SK-N-SH (cell line): ENCODE measurements at regions not wholly inside any gene's neighbourhood (a gene's known extent, or its start where the extent isn't known, plus 50 kb on each side); places are given as distances from the start of the nearest gene placed in this dataset.

Source experiments
- CTCF ChIA-PET: fragments of 300-600, 350-600 bp; formaldehyde crosslinking; extraction: SDS; loops from one replicate; lab custom pipeline; 2021; lab: Yijun Ruan, JAX
- POLR2A ChIA-PET: fragments of 350-600 bp; sonication (Branson Sonifier 250); formaldehyde crosslinking; extraction: SDS; loops from one replicate; lab custom pipeline; 2020; ENCODE audit warnings: antibody characterized with exemption, inconsistent platforms; lab: Yijun Ruan, JAX
- DNase-seq: peaks from one replicate; pipeline ENCODE4 v3.0.0; 2012
- H2AFZ ChIP-seq: fragments of 200-600 bp; sonication (generic); 2 replicates; pipeline ENCODE4 v1.8.1; 2016; ENCODE audit warnings: antibody characterized with exemption, mild to moderate bottlenecking, low read depth
- H3F3A ChIP-seq: fragments of 200-600 bp; sonication (generic); replicated peaks from 2 replicates; pipeline ENCODE3; 2016; ENCODE audit warnings: antibody characterized with exemption, mild to moderate bottlenecking; ENCODE audit not compliant: insufficient read depth
- H3K27ac ChIP-seq, 2 experiments: fragments of 200-500 bp in 1 of 2; fragments of 200-600 bp in 1 of 2; sonication (Bioruptor generic) in 1 of 2; sonication (generic), shearing (Covaris generic) in 1 of 2; 2 replicates each; pipeline versions ENCODE4 v1.5.1 to v1.6.1; 2014 to 2016; ENCODE audit warnings: low read depth in 2 of 2, inconsistent platforms in 1 of 2, low read length in 1 of 2, mild to moderate bottlenecking in 1 of 2, mixed read lengths in 1 of 2
- H3K27me3 ChIP-seq: fragments of 200-600 bp; sonication (generic), shearing (Covaris generic); 2 replicates; pipeline ENCODE4 v1.6.1; 2016; ENCODE audit warnings: mixed run types; ENCODE audit not compliant: insufficient read depth
- H3K36me3 ChIP-seq, 2 experiments: fragments of 200-500 bp in 1 of 2; fragments of 200-600 bp in 1 of 2; sonication (Bioruptor generic) in 1 of 2; sonication (generic) in 1 of 2; replicated peaks in 1 of 2; 2 replicates each; pipeline versions ENCODE3 to v1.5.1; 2014 to 2016; ENCODE audit warnings: low read length in 1 of 2, mild to moderate bottlenecking in 1 of 2; ENCODE audit not compliant: insufficient read depth in 2 of 2, control insufficient read depth in 1 of 2
- H3K4me1 ChIP-seq, 2 experiments: fragments of 200-500 bp in 1 of 2; fragments of 200-600 bp in 1 of 2; sonication (Bioruptor generic) in 1 of 2; sonication (generic), shearing (Covaris generic) in 1 of 2; 2 replicates each; pipeline versions ENCODE4 v1.5.1 to v1.6.1; 2014 to 2016; ENCODE audit warnings: low read depth in 1 of 2, low read length in 1 of 2, mixed run types in 1 of 2; ENCODE audit not compliant: insufficient read depth in 2 of 2, control insufficient read depth in 1 of 2
- H3K4me2 ChIP-seq: fragments of 200-600 bp; sonication (generic), shearing (Covaris generic); 2 replicates; pipeline ENCODE4 v1.6.1; 2017; ENCODE audit warnings: mixed run types
- H3K4me3 ChIP-seq, 2 experiments: fragments of 200-500 bp in 1 of 2; fragments of 200-600 bp in 1 of 2; sonication (Bioruptor generic) in 1 of 2; sonication (generic), shearing (Covaris generic) in 1 of 2; 2 replicates each; pipeline versions ENCODE4 v1.5.1 to v1.8.1; 2014 to 2016; ENCODE audit warnings: low read depth in 2 of 2, inconsistent platforms in 1 of 2, low read length in 1 of 2, mild to moderate bottlenecking in 1 of 2, mixed read lengths in 1 of 2, moderate library complexity in 1 of 2
- H3K79me2 ChIP-seq: fragments of 200-600 bp; sonication (generic); 2 replicates; pipeline ENCODE4 v1.8.1; 2017; ENCODE audit warnings: mild to moderate bottlenecking; ENCODE audit not compliant: insufficient read depth
- H3K9ac ChIP-seq: fragments of 200-600 bp; sonication (generic); 2 replicates; pipeline ENCODE4 v1.6.1; 2017; ENCODE audit warnings: mixed run types
- H3K9me2 ChIP-seq: fragments of 200-600 bp; sonication (generic); 2 replicates; pipeline ENCODE4 v1.6.1; 2017; ENCODE audit warnings: mixed run types
- H3K9me3 ChIP-seq: fragments of 200-600 bp; sonication (generic); 2 replicates; pipeline ENCODE4 v1.6.1; 2017; ENCODE audit warnings: mixed run types, mild to moderate bottlenecking, moderate library complexity
- H4K20me1 ChIP-seq: fragments of 200-600 bp; sonication (generic); 2 replicates; pipeline ENCODE4 v1.6.1; 2017; ENCODE audit warnings: mild to moderate bottlenecking, mixed run types; ENCODE audit not compliant: insufficient read depth
- ELF1 ChIP-seq: IDR thresholded peaks from 2 replicates; pipeline ENCODE4 v1.4.0; 2012
- EP300 ChIP-seq, 2 experiments: IDR thresholded peaks; 2 replicates each; pipeline versions ENCODE4 v1.4.0 to v1.6.1; 2012; ENCODE audit warnings: borderline replicate concordance in 1 of 2, low read depth in 1 of 2, low read length in 1 of 2
- NFIC ChIP-seq: IDR thresholded peaks from 2 replicates; pipeline ENCODE4 v1.4.0; 2012; ENCODE audit warnings: borderline replicate concordance
- RCOR1 ChIP-seq: fragments of 150-350 bp; IDR thresholded peaks from 2 replicates; pipeline ENCODE4 v1.6.1; 2017; ENCODE audit warnings: antibody characterized with exemption, low read length
- RXRA ChIP-seq: IDR thresholded peaks from 2 replicates; pipeline ENCODE4 v1.4.0; 2012; ENCODE audit warnings: low read depth, mild to moderate bottlenecking, borderline replicate concordance
- SIN3A ChIP-seq: IDR thresholded peaks from 2 replicates; pipeline ENCODE4 v1.6.1; 2012; ENCODE audit warnings: low read depth, mild to moderate bottlenecking, low read length, moderate library complexity, borderline replicate concordance
- SMC3 ChIP-seq: IDR thresholded peaks from 2 replicates; pipeline ENCODE4 v1.6.1; 2012; ENCODE audit warnings: low read depth, low read length, improper control_type of control experiment
- WGBS: methylation state at CpG from one replicate; pipeline ENCODE4 v1.1.6; 2017; ENCODE audit warnings: low lambda C conversion rate; 5-methylcytosine and 5-hydroxymethylcytosine counted together
- TF ChIP-seq, protein P1 (sequence below): IDR thresholded peaks from 2 replicates; pipeline ENCODE4 v1.4.0; 2012; ENCODE audit warnings: low read depth, borderline replicate concordance
- TF ChIP-seq, protein P2 (sequence below): IDR thresholded peaks from 2 replicates; pipeline ENCODE4 v1.4.0; 2012; ENCODE audit warnings: low read depth
- TF ChIP-seq, protein P3 (sequence below): IDR thresholded peaks from 2 replicates; pipeline ENCODE4 v1.6.1; 2012; ENCODE audit warnings: mild to moderate bottlenecking, low read depth, low read length, moderate library complexity

DNA sequence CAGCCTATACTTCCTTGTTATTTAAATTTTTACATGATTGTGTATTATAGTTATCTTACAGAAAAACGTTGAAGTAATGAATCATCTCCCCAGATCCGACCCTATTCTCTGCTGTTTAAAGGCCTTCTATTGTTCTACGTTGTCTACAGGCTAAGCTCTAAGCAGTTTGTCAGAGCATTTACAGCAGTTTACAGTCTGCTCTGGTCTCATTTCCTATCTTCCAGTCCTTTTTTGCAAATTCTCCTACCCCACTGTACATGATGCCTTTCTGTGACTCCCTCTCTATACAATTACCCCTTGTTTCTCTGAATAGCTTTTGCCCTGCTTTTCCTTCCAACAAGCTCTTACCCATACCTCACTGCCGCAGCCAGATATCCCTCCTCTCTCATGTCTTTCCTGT lies 319.2 kb upstream of the FMN2 start (continued):
- TF ChIP-seq, protein P1, sequence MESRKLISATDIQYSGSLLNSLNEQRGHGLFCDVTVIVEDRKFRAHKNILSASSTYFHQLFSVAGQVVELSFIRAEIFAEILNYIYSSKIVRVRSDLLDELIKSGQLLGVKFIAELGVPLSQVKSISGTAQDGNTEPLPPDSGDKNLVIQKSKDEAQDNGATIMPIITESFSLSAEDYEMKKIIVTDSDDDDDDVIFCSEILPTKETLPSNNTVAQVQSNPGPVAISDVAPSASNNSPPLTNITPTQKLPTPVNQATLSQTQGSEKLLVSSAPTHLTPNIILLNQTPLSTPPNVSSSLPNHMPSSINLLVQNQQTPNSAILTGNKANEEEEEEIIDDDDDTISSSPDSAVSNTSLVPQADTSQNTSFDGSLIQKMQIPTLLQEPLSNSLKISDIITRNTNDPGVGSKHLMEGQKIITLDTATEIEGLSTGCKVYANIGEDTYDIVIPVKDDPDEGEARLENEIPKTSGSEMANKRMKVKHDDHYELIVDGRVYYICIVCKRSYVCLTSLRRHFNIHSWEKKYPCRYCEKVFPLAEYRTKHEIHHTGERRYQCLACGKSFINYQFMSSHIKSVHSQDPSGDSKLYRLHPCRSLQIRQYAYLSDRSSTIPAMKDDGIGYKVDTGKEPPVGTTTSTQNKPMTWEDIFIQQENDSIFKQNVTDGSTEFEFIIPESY = no peak
- TF ChIP-seq ELF1 = no peak
- TF ChIP-seq, all 33 proteins: peak for 0

DNA sequence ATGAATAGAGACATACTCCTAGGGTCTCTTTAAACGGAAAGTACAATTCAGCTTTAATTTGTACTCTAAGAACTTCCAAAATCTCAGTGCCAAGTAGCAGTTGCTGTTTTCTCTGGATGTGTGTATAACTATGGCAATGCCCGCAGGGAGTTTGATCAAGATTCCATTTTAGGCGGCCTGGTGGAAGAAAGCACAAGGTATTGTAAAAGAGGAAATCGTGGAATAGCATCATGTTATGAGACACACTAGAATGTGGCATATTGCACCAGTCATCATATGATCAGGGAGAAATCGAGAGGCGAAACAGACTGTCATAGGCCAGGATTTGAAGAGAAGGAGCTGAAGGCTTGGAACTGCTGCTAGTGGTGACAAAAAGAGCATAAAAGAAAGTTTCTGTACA lies 316.2 kb upstream of the FMN2 start:
- TF ChIP-seq, protein P2, sequence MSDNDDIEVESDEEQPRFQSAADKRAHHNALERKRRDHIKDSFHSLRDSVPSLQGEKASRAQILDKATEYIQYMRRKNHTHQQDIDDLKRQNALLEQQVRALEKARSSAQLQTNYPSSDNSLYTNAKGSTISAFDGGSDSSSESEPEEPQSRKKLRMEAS = no peak
- TF ChIP-seq EP300 (IDR thresholded peaks at IDR 0.05; ENCODE audit: borderline replicate concordance in 1 of 2, low read depth in 1 of 2, low read length in 1 of 2) = no peak
- no peak for TF ChIP-seq SIN3A
- TF ChIP-seq, protein P3, sequence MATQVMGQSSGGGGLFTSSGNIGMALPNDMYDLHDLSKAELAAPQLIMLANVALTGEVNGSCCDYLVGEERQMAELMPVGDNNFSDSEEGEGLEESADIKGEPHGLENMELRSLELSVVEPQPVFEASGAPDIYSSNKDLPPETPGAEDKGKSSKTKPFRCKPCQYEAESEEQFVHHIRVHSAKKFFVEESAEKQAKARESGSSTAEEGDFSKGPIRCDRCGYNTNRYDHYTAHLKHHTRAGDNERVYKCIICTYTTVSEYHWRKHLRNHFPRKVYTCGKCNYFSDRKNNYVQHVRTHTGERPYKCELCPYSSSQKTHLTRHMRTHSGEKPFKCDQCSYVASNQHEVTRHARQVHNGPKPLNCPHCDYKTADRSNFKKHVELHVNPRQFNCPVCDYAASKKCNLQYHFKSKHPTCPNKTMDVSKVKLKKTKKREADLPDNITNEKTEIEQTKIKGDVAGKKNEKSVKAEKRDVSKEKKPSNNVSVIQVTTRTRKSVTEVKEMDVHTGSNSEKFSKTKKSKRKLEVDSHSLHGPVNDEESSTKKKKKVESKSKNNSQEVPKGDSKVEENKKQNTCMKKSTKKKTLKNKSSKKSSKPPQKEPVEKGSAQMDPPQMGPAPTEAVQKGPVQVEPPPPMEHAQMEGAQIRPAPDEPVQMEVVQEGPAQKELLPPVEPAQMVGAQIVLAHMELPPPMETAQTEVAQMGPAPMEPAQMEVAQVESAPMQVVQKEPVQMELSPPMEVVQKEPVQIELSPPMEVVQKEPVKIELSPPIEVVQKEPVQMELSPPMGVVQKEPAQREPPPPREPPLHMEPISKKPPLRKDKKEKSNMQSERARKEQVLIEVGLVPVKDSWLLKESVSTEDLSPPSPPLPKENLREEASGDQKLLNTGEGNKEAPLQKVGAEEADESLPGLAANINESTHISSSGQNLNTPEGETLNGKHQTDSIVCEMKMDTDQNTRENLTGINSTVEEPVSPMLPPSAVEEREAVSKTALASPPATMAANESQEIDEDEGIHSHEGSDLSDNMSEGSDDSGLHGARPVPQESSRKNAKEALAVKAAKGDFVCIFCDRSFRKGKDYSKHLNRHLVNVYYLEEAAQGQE = no peak
- TF ChIP-seq RXRA = no peak
- TF ChIP-seq SMC3 = no peak
- no peak for TF ChIP-seq NFIC
- no peak for TF ChIP-seq RCOR1
- WGBS = 76% methylated on average over 6 of the region's 6 CpGs
- Histone ChIP-seq H3K27me3 (no peaks in the 10 kb centered on the region), H4K20me1 (no peaks in the 10 kb centered on the region), H3K4me1 (peaks cover 0 to 18% of the 10 kb centered on the region in 2 experiments; a peak in 2 of 4 replicates), H3K9me3 (no peaks in the 10 kb centered on the region), H3K36me3 (peaks cover 0 to 3% of the 10 kb centered on the region in 2 experiments), H3K9ac (no peak overlapping the region), H2AFZ (no peak overlapping the region), H3K9me2 (no peaks in the 10 kb centered on the region), H3K4me2 (no peak overlapping the region), H3K27ac (peak overlapping the region in 1 of 2 experiments; percentile 24; a peak in 1 of 4 replicates), H3K79me2 (no peaks in the 10 kb centered on the region), H3K4me3 (no peak overlapping the region), H3F3A (no peaks in the 10 kb centered on the region)
- DNase-seq = no peak
- POLR2A ChIA-PET = no interaction called here
- CTCF ChIA-PET = interaction anchor here (1.1 kb wide), 1 partner anchor 44 kb away, joined by 3 read pairs; no protein-coding TSS in a partner anchor
